Hepatocyte (in vitro differentiated cells): ENCODE measurements at regions not wholly inside any gene's neighbourhood (a gene's known extent, or its start where the extent isn't known, plus 50 kb on each side); places are given as distances from the start of the nearest gene placed in this dataset.

ENCODE experiments used
- DNase-seq: peaks from one replicate; pipeline ENCODE4 v3.0.0-alpha.2; 2016; ENCODE audit warnings: low spot score
- H2AFZ ChIP-seq: fragments of 200-600 bp; sonication (generic); 2 replicates; pipeline ENCODE4 v1.6.0; 2016; ENCODE audit warnings: antibody characterized with exemption, mild to moderate bottlenecking
- H3K27ac ChIP-seq: fragments of 200-600 bp; sonication (generic); 2 replicates; pipeline ENCODE4 v1.5.1; 2016; ENCODE audit warnings: mild to moderate bottlenecking
- H3K27me3 ChIP-seq: fragments of 200-600 bp; sonication (generic); 2 replicates; pipeline ENCODE4 v1.6.1; 2016
- H3K36me3 ChIP-seq: fragments of 200-600 bp; sonication (generic); replicated peaks from 2 replicates; pipeline ENCODE4 v1.5.1; 2016; ENCODE audit warnings: low read depth; ENCODE audit not compliant: insufficient read depth
- H3K4me1 ChIP-seq: fragments of 200-600 bp; sonication (generic); 2 replicates; pipeline ENCODE4 v1.5.1; 2016; ENCODE audit warnings: mild to moderate bottlenecking, moderate library complexity; ENCODE audit not compliant: insufficient read depth
- H3K4me2 ChIP-seq: fragments of 200-600 bp; sonication (generic); 2 replicates; pipeline ENCODE4 v1.6.0; 2016
- H3K4me3 ChIP-seq: fragments of 200-600 bp; sonication (generic); 2 replicates; pipeline ENCODE4 v1.5.1; 2016; ENCODE audit warnings: mild to moderate bottlenecking
- H3K79me2 ChIP-seq: fragments of 200-600 bp; sonication (generic); 2 replicates; pipeline ENCODE4 v1.6.0; 2017; ENCODE audit warnings: mild to moderate bottlenecking
- H3K9me2 ChIP-seq: fragments of 200-600 bp; sonication (generic); replicated peaks from 2 replicates; pipeline ENCODE4 v1.6.0; 2017; ENCODE audit warnings: mild to moderate bottlenecking; ENCODE audit not compliant: insufficient read depth
- H3K9me3 ChIP-seq: fragments of 200-600 bp; sonication (generic); 2 replicates; pipeline ENCODE4 v1.5.1; 2016; ENCODE audit warnings: low read depth, mild to moderate bottlenecking
- H4K20me1 ChIP-seq: fragments of 200-600 bp; sonication (generic); 2 replicates; pipeline ENCODE4 v1.6.0; 2016; ENCODE audit warnings: mild to moderate bottlenecking; ENCODE audit not compliant: insufficient read depth, poor library complexity, severe bottlenecking
- CTCF ChIP-seq: fragments of 200-600 bp; sonication (generic); IDR thresholded peaks from 2 replicates; pipeline ENCODE4 v1.5.1; 2016; ENCODE audit warnings: antibody characterized with exemption, mild to moderate bottlenecking; ENCODE audit not compliant: poor library complexity
- EZH2 ChIP-seq: fragments of 200-600 bp; sonication (generic); IDR thresholded peaks from 2 replicates; pipeline ENCODE4 v1.6.1; 2016; ENCODE audit warnings: antibody characterized with exemption, mild to moderate bottlenecking, borderline replicate concordance
- EZH2phosphoT487 ChIP-seq: fragments of 200-600 bp; sonication (generic); IDR thresholded peaks from one replicate; pipeline ENCODE4 v1.6.1; 2018; ENCODE audit warnings: antibody characterized with exemption, mild to moderate bottlenecking, low read depth, moderate library complexity; ENCODE audit not compliant: unreplicated experiment, severe bottlenecking
- WGBS: methylation state at CpG from one replicate; pipeline ENCODE4 v1.1.6; 2016; ENCODE audit warnings: low lambda C conversion rate; ENCODE audit errors: missing lambda C conversion rate; 5-methylcytosine and 5-hydroxymethylcytosine counted together

GRCh38 chr12:124461851-124462623, 105.4 kb downstream of the NCOR2 start:
- Histone ChIP-seq H3K36me3 (no peaks in the 10 kb centered on the region), H3K4me1 (peaks cover 18% of the 10 kb centered on the region), H4K20me1 (peaks cover 45% of the 10 kb centered on the region), H3K9me2 (no peaks in the 10 kb centered on the region), H3K4me3 (no peak overlapping the region), H3K9me3 (no peaks in the 10 kb centered on the region), H3K27ac (no peak overlapping the region), H3K27me3 (no peaks in the 10 kb centered on the region), H2AFZ (no peak overlapping the region), H3K4me2 (no peak overlapping the region), H3K79me2 (peaks cover 8% of the 10 kb centered on the region)
- WGBS, result 91% methylated on average over 22 of the region's 22 CpGs
- no peak for DNase-seq
- no peak for TF ChIP-seq EZH2phosphoT487
- TF ChIP-seq EZH2, result no peak
- no peak for TF ChIP-seq CTCF

GRCh38 chr12:124461241-124461673, 106.2 kb downstream of the NCOR2 start:
- Histone ChIP-seq H3K36me3 (no peaks in the 10 kb centered on the region), H3K4me2 (no peak overlapping the region), H3K79me2 (peaks cover 9% of the 10 kb centered on the region), H3K4me1 (peaks cover 18% of the 10 kb centered on the region), H3K9me3 (no peaks in the 10 kb centered on the region), H4K20me1 (peaks cover 45% of the 10 kb centered on the region), H3K27me3 (no peaks in the 10 kb centered on the region), H2AFZ (no peak overlapping the region), H3K4me3 (no peak overlapping the region), H3K9me2 (no peaks in the 10 kb centered on the region), H3K27ac (no peak overlapping the region)
- TF ChIP-seq EZH2 (no peak), CTCF (no peak), EZH2phosphoT487 (no peak)
- DNase-seq, result no peak
- 99% methylated on average over 17 of the region's 17 CpGs for WGBS

DNA sequence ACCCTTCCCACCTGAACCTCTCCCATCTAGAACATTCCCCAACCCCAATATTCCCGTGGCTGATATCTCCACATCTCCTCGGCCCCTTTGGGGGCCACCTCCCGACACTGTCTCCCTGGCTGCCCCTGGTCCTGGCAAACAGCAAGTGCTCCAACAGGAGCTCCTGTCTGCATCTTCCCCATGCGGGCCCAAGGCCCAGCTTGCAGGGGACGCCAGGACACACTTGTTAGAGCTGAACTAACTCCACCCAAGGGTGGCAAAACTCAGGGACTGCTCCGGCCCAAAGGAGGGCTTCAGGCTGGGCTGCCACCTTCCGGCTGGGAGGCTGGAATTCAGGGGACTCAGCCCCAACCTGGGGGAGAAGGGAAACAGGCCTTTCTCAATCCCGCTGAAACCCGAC, 106.6 kb downstream of the NCOR2 start:
- no peak for DNase-seq
- Histone ChIP-seq H3K4me3 (no peak overlapping the region), H3K79me2 (peaks cover 9% of the 10 kb centered on the region), H3K27me3 (no peaks in the 10 kb centered on the region), H3K9me3 (no peaks in the 10 kb centered on the region), H3K9me2 (no peaks in the 10 kb centered on the region), H2AFZ (no peak overlapping the region), H3K36me3 (no peaks in the 10 kb centered on the region), H3K4me1 (peaks cover 18% of the 10 kb centered on the region), H3K4me2 (no peak overlapping the region), H3K27ac (no peak overlapping the region), H4K20me1 (peaks cover 45% of the 10 kb centered on the region)
- no peak for TF ChIP-seq CTCF
- no peak for TF ChIP-seq EZH2
- no peak for TF ChIP-seq EZH2phosphoT487
- WGBS, result 98% methylated on average over 9 of the region's 9 CpGs
